Esophagus squamous epithelium (tissue), 5 donors: ENCODE measurements at regions not wholly inside any gene's neighbourhood (a gene's known extent, or its start where the extent isn't known, plus 50 kb on each side); places are given as distances from the start of the nearest gene placed in this dataset.

Experiments used
- DNase-seq: peaks from one replicate; lab custom pipeline; 2025; lab: John Stamatoyannopoulos, UW
- H3K27ac ChIP-seq, 4 donors: fragments of 200-600 bp; sonication (generic); one replicate each; pipeline ENCODE4 v1.5.1; 2016 to 2019; ENCODE audit warnings: mild to moderate bottlenecking in 1 of 4
- H3K27me3 ChIP-seq, 4 donors: fragments of 200-600 bp; sonication (generic); 1 replicate in 3 of 4; 2 replicates in 1 of 4; pipeline versions ENCODE4 v1.5.1 to v1.6.0; 2017 to 2021; ENCODE audit warnings: antibody characterized with exemption in 1 of 4
- H3K36me3 ChIP-seq, 3 donors: fragments of 200-600 bp; sonication (generic); one replicate each; pipeline ENCODE4 v1.5.1; 2016 to 2019
- H3K4me1 ChIP-seq, 3 donors: fragments of 200-600 bp; sonication (generic); one replicate each; pipeline ENCODE4 v1.5.1; 2017 to 2019
- H3K4me3 ChIP-seq, 4 donors: fragments of 200-600 bp; sonication (generic); 1 replicate in 3 of 4; 2 replicates in 1 of 4; pipeline ENCODE4 v1.5.1; 2016 to 2019; ENCODE audit warnings: mild to moderate bottlenecking in 2 of 4, moderate library complexity in 1 of 4
- H3K9me3 ChIP-seq, 3 donors: fragments of 200-600 bp; sonication (generic); one replicate each; pipeline ENCODE4 v1.5.1; 2016 to 2019
- POLR2A ChIP-seq, 4 donors: fragments of 450-650 bp; IDR thresholded peaks; one replicate each; pipeline ENCODE4 v1.6.1; 2017; ENCODE audit warnings: antibody characterized with exemption in 4 of 4, mild to moderate bottlenecking in 4 of 4, moderate library complexity in 3 of 4
- WGBS, 2 donors: methylation state at CpG; one replicate each; pipeline ENCODE4 v1.1.5; 2018; 5-methylcytosine and 5-hydroxymethylcytosine counted together
- intact Hi-C: fragments of 100-400 bp; cut with DNase I; formaldehyde crosslinking; loops from one replicate; pipeline ENCODE4 v1.15.0; 2022
- TF ChIP-seq, protein P1 (sequence below), 6 experiments: fragments of 450-650 bp in 4 of 6; fragments of 200-600 bp in 2 of 6; sonication (generic) in 2 of 6; IDR thresholded peaks; one replicate each; pipeline ENCODE4 v1.5.1; 2016 to 2019; ENCODE audit warnings: antibody characterized with exemption in 6 of 6, mild to moderate bottlenecking in 4 of 6, moderate library complexity in 4 of 6
- donor health status: DM: yes; HTN: yes; CAD: no.

DNA sequence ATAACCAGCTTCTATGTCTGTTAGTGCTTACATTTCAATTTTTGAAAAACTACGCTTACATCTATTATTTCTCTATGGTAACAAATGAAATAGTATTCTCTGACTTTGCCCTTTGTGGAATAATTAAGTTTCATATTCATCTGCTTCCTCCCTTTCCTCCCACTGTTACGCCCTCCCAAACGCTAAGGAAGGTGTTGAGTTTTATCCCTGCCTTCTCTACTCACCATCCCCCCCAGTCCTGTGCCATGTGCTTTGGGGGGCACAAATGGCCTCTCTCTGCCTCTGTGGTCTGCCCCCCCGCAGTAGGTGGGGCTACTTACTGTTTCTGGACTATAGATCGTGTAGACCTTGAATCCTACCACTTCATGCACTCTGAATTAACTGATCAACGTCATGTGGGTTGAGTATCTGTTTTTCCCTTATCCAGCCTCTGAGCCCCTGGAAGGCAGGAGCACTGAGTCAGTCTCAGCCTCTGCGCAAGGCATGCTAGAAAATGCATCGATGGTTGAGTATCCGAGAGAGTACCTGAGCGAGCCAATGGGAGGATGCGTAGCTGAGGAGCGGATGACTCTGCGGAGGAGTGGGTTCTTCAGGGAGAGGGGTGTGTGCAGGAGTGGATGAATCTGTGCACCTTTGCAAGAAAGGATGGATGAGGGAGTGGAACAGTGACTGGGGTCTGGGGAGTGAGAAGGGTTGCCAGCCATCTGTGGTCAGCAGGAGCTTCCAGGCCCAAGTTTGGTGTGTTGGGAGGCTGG lies 114.5 kb upstream of the RTL1 start:
- DNase-seq = no peak
- Histone ChIP-seq H3K36me3 (no peaks in the 10 kb centered on the region), H3K4me3 (no peak overlapping the region), H3K9me3 (peaks cover 0 to 9% (median 6%) of the 10 kb centered on the region in 3 donors), H3K4me1 (no peaks in the 10 kb centered on the region), H3K27me3 (no peaks in the 10 kb centered on the region), H3K27ac (no peak overlapping the region)
- WGBS, 2 donors = 86 to 90% methylated on average over 9 to 13 of the region's 13 CpGs
- intact Hi-C loops = no loop called here
- no peak for TF ChIP-seq POLR2A (IDR thresholded peaks at IDR 0.05)
- TF ChIP-seq, protein P1, sequence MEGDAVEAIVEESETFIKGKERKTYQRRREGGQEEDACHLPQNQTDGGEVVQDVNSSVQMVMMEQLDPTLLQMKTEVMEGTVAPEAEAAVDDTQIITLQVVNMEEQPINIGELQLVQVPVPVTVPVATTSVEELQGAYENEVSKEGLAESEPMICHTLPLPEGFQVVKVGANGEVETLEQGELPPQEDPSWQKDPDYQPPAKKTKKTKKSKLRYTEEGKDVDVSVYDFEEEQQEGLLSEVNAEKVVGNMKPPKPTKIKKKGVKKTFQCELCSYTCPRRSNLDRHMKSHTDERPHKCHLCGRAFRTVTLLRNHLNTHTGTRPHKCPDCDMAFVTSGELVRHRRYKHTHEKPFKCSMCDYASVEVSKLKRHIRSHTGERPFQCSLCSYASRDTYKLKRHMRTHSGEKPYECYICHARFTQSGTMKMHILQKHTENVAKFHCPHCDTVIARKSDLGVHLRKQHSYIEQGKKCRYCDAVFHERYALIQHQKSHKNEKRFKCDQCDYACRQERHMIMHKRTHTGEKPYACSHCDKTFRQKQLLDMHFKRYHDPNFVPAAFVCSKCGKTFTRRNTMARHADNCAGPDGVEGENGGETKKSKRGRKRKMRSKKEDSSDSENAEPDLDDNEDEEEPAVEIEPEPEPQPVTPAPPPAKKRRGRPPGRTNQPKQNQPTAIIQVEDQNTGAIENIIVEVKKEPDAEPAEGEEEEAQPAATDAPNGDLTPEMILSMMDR (IDR thresholded peaks at IDR 0.05) = no peak

GRCh38 chr14:101018561-101019290 lies 115.2 kb upstream of the RTL1 start:
- WGBS, 2 donors = 88 to 92% methylated on average over 13 of the region's 13 CpGs
- Histone ChIP-seq H3K4me3 (no peak overlapping the region), H3K36me3 (no peaks in the 10 kb centered on the region), H3K4me1 (no peaks in the 10 kb centered on the region), H3K27me3 (no peaks in the 10 kb centered on the region), H3K27ac (no peak overlapping the region), H3K9me3 (peaks cover 0 to 9% (median 6%) of the 10 kb centered on the region in 3 donors)
- DNase-seq = no peak
- intact Hi-C loops = no loop called here
- TF ChIP-seq, protein P1 (IDR thresholded peaks at IDR 0.05) = no peak
- no peak for TF ChIP-seq POLR2A (IDR thresholded peaks at IDR 0.05)

DNA sequence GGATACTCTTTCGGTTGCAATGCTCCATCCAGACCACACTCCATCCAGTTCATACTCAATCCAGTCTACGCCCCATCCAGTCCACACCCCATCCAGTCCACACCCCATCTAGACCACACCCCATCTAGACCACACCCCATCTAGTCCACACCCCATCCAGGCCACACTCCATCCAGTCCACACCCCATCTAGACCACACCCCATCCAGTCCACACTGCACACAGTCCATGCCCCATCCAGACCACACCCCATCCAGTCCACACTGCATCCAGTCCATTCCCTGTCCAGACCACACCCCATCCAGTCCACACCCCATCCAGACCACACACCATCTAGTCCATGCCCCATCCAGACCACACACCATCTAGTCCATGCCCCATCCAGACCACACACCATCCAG lies 116.0 kb upstream of the RTL1 start:
- Histone ChIP-seq H3K27me3 (no peaks in the 10 kb centered on the region), H3K4me1 (no peaks in the 10 kb centered on the region), H3K36me3 (no peaks in the 10 kb centered on the region), H3K4me3 (no peak overlapping the region), H3K27ac (no peak overlapping the region), H3K9me3 (peaks cover 0 to 9% (median 6%) of the 10 kb centered on the region in 3 donors)
- 91 to 94% methylated on average over 2 of the region's 2 CpGs for whole genome bisulfite sequencing, 2 donors
- no peak for TF ChIP-seq POLR2A (IDR thresholded peaks at IDR 0.05)
- TF ChIP-seq, protein P1 (IDR thresholded peaks at IDR 0.05) = no peak
- no peak for DNase-seq
- intact Hi-C loops = no loop called here

DNA sequence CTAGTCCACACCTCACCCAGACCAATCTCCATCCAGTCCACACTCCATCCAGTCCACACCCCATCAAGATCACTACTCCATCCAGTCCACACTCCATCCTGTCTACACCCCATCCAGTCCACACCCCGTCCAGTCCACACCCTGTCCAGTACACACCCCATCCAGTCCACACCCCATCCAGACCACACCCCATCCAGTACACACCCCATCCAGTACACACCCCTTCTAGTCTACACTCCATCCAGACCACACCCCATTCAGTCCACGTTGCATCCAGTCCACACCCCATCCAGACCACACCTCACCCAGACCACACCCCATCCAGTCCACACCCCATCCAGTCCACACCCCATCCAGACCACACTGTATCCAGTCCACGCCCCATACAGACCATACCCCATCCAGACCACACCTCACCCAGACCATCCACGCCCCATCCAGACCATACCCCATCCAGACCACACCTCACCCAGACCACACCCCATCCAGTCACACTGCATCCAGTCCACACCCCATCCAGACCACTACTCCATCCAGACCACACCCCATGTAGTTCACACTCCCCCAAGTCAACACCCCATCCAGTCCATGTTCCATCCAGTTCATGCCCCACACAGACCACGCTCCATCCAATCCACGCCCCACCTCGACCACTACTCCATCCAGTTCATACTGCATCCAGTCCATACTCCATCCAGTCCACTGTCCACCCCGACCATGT lies 116.6 kb upstream of the RTL1 start:
- 77 to 83% methylated on average over 8 of the region's 8 CpGs for WGBS, 2 donors
- Histone ChIP-seq H3K36me3 (no peaks in the 10 kb centered on the region), H3K4me3 (no peak overlapping the region), H3K4me1 (no peaks in the 10 kb centered on the region), H3K27me3 (no peaks in the 10 kb centered on the region), H3K27ac (no peak overlapping the region), H3K9me3 (peaks cover 0 to 9% (median 6%) of the 10 kb centered on the region in 3 donors)
- TF ChIP-seq, protein P1 (IDR thresholded peaks at IDR 0.05) = no peak
- no peak for TF ChIP-seq POLR2A (IDR thresholded peaks at IDR 0.05)
- intact Hi-C loops = no loop called here
- DNase-seq = no peak
